Ascending aorta (tissue), 2 donors: ENCODE measurements at regions not wholly inside any gene's neighbourhood (a gene's known extent, or its start where the extent isn't known, plus 50 kb on each side); places are given as distances from the start of the nearest gene placed in this dataset.

Experiments
- DNase-seq, 2 donors: peaks; one replicate each; pipeline ENCODE4 v3.0.0-alpha.2; 2019; ENCODE audit warnings: low spot score in 2 of 2
- H3K27ac ChIP-seq, 2 donors: fragments of 200-600 bp; sonication (generic); one replicate each; pipeline ENCODE4 v1.5.1; 2016 to 2017; ENCODE audit warnings: mild to moderate bottlenecking in 1 of 2
- H3K27me3 ChIP-seq: fragments of 200-600 bp; sonication (generic); one replicate; pipeline ENCODE4 v1.5.1; 2017
- H3K36me3 ChIP-seq, 2 donors: fragments of 200-600 bp; sonication (generic); one replicate each; pipeline ENCODE4 v1.5.1; 2016
- H3K4me1 ChIP-seq, 2 donors: fragments of 200-600 bp; sonication (generic); one replicate each; pipeline ENCODE4 v1.5.1; 2016 to 2017; ENCODE audit warnings: mild to moderate bottlenecking in 1 of 2
- H3K4me3 ChIP-seq, 2 donors: fragments of 200-600 bp; sonication (generic); one replicate each; pipeline ENCODE4 v1.5.1; 2016 to 2017; ENCODE audit warnings: mild to moderate bottlenecking in 1 of 2
- H3K9me3 ChIP-seq, 2 donors: fragments of 200-600 bp; sonication (generic); one replicate each; pipeline ENCODE4 v1.5.1; 2016
- intact Hi-C: fragments of 100-400 bp; cut with DNase I; formaldehyde crosslinking; loops from one replicate; pipeline ENCODE4 v1.15.1; 2023
- TF ChIP-seq, protein P1 (sequence below), 3 experiments: fragments of 200-600 bp in 2 of 3; fragments of 450-650 bp in 1 of 3; sonication (generic) in 2 of 3; IDR thresholded peaks; one replicate each; pipeline ENCODE4 v1.5.1; 2016 to 2019; ENCODE audit warnings: antibody characterized with exemption in 3 of 3, mild to moderate bottlenecking in 1 of 3, moderate library complexity in 1 of 3

DNA sequence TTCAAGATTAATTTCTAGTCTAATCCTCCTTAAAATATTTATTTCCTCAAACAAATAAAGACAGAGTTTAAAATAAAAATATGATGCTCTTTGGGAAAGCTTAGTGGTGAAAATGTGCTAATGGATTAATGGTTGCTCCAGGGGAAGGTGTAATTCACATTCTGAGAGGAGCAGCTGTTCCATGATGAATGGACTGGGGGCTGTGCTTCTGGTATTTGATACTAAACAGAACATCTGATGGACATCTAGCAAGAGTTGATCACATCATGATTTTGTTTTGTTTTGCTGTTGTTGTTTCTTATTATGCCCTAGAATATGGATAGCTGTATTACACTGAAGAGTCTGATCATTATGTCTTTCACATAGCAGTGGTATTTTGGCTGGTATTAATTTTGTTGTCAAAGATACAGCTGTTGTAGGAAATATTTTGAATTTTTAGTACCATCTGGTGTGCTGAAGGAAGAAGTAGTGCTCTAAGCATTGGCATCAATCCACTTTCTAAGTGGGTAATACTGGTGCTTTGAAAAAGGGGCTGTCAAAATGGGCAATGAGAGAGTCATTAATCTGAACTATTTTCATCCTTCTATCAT lies 296.4 kb downstream of the ADAMTS20 start:
- Histone ChIP-seq H3K36me3 (no peaks in the 10 kb centered on the region), H3K4me3 (no peak overlapping the region), H3K27me3 (no peaks in the 10 kb centered on the region), H3K27ac (no peak overlapping the region), H3K9me3 (no peaks in the 10 kb centered on the region), H3K4me1 (no peaks in the 10 kb centered on the region)
- intact Hi-C loops: no loop called here
- TF ChIP-seq, protein P1, sequence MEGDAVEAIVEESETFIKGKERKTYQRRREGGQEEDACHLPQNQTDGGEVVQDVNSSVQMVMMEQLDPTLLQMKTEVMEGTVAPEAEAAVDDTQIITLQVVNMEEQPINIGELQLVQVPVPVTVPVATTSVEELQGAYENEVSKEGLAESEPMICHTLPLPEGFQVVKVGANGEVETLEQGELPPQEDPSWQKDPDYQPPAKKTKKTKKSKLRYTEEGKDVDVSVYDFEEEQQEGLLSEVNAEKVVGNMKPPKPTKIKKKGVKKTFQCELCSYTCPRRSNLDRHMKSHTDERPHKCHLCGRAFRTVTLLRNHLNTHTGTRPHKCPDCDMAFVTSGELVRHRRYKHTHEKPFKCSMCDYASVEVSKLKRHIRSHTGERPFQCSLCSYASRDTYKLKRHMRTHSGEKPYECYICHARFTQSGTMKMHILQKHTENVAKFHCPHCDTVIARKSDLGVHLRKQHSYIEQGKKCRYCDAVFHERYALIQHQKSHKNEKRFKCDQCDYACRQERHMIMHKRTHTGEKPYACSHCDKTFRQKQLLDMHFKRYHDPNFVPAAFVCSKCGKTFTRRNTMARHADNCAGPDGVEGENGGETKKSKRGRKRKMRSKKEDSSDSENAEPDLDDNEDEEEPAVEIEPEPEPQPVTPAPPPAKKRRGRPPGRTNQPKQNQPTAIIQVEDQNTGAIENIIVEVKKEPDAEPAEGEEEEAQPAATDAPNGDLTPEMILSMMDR (IDR thresholded peaks at IDR 0.05): no peak
- DNase-seq: no peak

DNA sequence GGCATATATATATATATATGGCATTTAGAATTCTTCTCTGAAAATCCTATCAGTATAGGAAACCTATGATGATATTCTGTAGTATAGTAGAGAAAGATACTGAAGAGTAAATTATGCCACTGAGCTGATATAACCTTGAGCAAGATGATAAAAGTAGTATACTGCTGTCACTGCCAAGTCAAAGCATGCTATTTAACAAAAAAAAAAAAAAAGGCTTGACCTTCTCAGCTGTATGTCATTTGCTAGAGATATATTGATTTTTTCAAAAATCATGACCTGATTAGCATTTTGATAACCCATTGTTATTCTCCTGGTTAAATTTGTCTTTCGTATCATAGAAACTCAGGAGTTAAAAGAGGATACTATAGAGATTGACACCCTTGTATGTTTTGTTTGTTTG lies 299.4 kb downstream of the ADAMTS20 start:
- no peaks in the 10 kb centered on the region for H3K9me3 ChIP-seq
- H3K27ac ChIP-seq: no peak overlapping the region
- no peaks in the 10 kb centered on the region for H3K4me1 ChIP-seq
- intact Hi-C loops: no loop called here
- no peaks in the 10 kb centered on the region for H3K36me3 ChIP-seq
- TF ChIP-seq, protein P1 (IDR thresholded peaks at IDR 0.05): no peak
- no peak overlapping the region for H3K4me3 ChIP-seq
- DNase-seq: no peak
- H3K27me3 ChIP-seq: no peaks in the 10 kb centered on the region

DNA sequence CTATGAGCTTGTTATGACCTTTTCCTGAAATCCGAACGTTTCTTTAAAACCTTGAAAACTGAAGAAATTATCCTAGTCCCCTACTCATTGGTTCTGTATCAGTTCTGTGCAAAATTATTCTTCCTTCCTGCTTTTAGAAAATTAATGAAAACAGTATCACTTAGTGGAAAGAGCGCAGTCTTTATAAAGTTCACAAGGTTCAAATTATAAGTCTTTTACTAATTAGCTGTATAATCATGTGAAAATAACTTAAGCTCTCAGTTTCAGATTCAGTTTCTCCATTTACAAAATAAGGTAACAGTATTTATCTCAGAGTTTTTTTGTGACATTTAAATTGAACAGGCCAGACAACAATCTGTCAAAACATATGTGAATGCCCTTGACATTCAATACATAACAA lies 306.1 kb downstream of the ADAMTS20 start:
- intact Hi-C loops: no loop called here
- H3K36me3 ChIP-seq: no peaks in the 10 kb centered on the region

DNA sequence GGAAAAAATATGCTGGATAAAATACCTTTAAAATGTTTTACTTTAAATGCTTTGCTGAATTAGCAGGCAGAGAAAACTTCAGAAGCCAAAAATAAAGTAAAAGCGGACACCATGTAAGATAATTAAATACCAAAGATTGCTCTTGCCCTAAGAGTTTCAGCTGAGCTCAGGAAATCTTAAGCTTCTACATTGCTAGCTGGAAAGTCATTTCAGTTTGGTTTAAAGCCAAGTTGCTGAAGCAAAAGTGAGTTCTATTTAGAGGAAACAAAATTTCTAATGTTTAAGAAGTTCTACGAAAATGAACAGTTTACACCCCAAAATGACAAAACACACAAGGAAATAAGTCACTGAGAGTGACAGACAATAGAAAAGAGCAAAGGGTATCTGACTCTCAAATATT lies 310.0 kb downstream of the ADAMTS20 start:
- H3K4me3 ChIP-seq: no peak overlapping the region
- no peak for DNase-seq

More for the DNA sequence above, 306.1 kb downstream of the ADAMTS20 start:
- TF ChIP-seq, protein P1 (IDR thresholded peaks at IDR 0.05): no peak
- Histone ChIP-seq H3K27me3 (no peaks in the 10 kb centered on the region), H3K27ac (no peak overlapping the region), H3K4me1 (no peaks in the 10 kb centered on the region), H3K4me3 (no peak overlapping the region), H3K9me3 (no peaks in the 10 kb centered on the region)
- DNase-seq: no peak

DNA sequence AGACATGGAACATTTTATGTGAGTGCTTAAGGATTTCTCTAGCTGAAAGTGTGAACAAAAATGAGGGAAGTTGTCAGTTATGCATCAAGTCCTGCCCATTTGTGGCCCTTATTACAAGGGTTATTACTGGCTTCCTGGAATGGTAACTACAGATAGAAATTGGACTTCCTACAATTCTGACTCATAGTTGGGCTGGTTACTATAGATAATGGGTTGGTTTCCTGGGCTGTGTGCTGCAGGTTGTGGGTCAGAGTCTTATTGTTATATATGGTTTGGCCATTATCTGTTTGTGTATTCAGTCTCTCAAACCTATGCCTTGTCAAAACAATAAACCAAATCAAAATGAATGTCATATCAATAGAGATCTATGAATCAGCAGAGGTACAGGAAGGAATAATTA lies 313.7 kb downstream of the ADAMTS20 start:
- intact Hi-C loops: no loop called here
- Histone ChIP-seq H3K9me3 (no peaks in the 10 kb centered on the region), H3K27ac (no peak overlapping the region), H3K36me3 (no peaks in the 10 kb centered on the region), H3K27me3 (no peaks in the 10 kb centered on the region), H3K4me3 (no peak overlapping the region), H3K4me1 (no peaks in the 10 kb centered on the region)
- TF ChIP-seq, protein P1 (IDR thresholded peaks at IDR 0.05): no peak
- no peak for DNase-seq

More for the DNA sequence above, 310.0 kb downstream of the ADAMTS20 start:
- no peaks in the 10 kb centered on the region for H3K4me1 ChIP-seq
- no peak overlapping the region for H3K27ac ChIP-seq
- H3K27me3 ChIP-seq: no peaks in the 10 kb centered on the region
- TF ChIP-seq, protein P1 (IDR thresholded peaks at IDR 0.05): no peak
- intact Hi-C loops: no loop called here
- no peaks in the 10 kb centered on the region for H3K36me3 ChIP-seq
- no peaks in the 10 kb centered on the region for H3K9me3 ChIP-seq
